Erythroblast (primary cell): ENCODE measurements at regions not wholly inside any gene's neighbourhood (a gene's known extent, or its start where the extent isn't known, plus 50 kb on each side); places are given as distances from the start of the nearest gene placed in this dataset.

Experiments used
- GATA1 ChIP-seq: IDR thresholded peaks from 2 replicates; pipeline ENCODE4 v1.6.1; 2011; ENCODE audit warnings: low read depth, mild to moderate bottlenecking, control low read depth, low read length, moderate library complexity
- POLR2A ChIP-seq: IDR thresholded peaks from 2 replicates; pipeline ENCODE4 v1.6.1; 2011; ENCODE audit warnings: mild to moderate bottlenecking, low read length

DNA sequence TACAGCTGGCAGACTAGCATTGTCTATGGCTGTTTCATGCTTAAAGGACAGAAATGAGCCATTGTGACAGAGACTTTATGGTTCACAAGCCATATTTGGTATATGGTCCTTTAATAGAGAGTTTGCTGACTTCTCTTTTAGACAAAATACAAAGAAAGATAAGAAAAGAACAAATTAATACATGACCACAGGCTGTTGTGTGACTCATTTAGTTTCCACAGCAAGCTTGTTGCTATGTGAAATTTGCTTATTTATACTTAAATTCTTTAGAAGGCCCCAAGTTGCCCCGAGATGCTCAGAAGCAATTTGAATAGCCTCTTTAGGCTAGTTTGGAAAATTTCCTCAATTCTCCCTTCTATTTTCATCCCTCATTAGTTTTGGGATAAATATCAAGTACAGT is 315.3 kb upstream of the RPS23 start:
- TF ChIP-seq POLR2A: no peak
- TF ChIP-seq GATA1: no peak
